Right lobe of liver (tissue), 6 donors: ENCODE measurements at regions not wholly inside any gene's neighbourhood (a gene's known extent, or its start where the extent isn't known, plus 50 kb on each side); places are given as distances from the start of the nearest gene placed in this dataset.

Source experiments
- ATAC-seq, 4 donors: fragments of 200-7000 bp; cut with Tn5 transposase; one replicate each; pipeline ENCODE4 v1.9.1; 2020; ENCODE audit warnings: mild to moderate bottlenecking in 4 of 4, moderate library complexity in 4 of 4
- DNase-seq, 3 donors: peaks; one replicate each; pipeline ENCODE4 v3.0.0-alpha.2; 2020
- H3K27ac ChIP-seq, 3 donors: fragments of 200-600 bp; one replicate each; pipeline ENCODE4 v1.8.0; 2022
- H3K27me3 ChIP-seq, 2 donors: fragments of 200-600 bp; one replicate each; pipeline ENCODE4 v1.8.0; 2022
- H3K36me3 ChIP-seq, 4 donors: fragments of 200-600 bp; sonication (generic) in 1 of 4; one replicate each; pipeline versions ENCODE4 v1.5.1 to v1.8.0; 2017 to 2022; ENCODE audit warnings: control low read depth in 1 of 4
- H3K4me1 ChIP-seq, 4 donors: fragments of 200-600 bp; sonication (generic) in 1 of 4; one replicate each; pipeline versions ENCODE4 v1.5.1 to v1.8.0; 2017 to 2022; ENCODE audit warnings: control low read depth in 1 of 4
- H3K4me3 ChIP-seq, 3 donors: fragments of 200-600 bp; one replicate each; pipeline ENCODE4 v1.8.0; 2022
- H3K9me3 ChIP-seq, 4 donors: fragments of 200-600 bp; sonication (generic) in 1 of 4; one replicate each; pipeline versions ENCODE4 v1.5.1 to v1.8.0; 2017 to 2022; ENCODE audit warnings: control low read depth in 1 of 4
- CTCF ChIP-seq, 4 donors: fragments of 200-600 bp in 3 of 4; fragments of 450-650 bp in 1 of 4; IDR thresholded peaks; one replicate each; pipeline versions ENCODE4 v1.5.1 to v1.8.0; 2016 to 2022; ENCODE audit warnings: antibody characterized with exemption in 4 of 4, mild to moderate bottlenecking in 2 of 4
- POLR2A ChIP-seq: fragments of 450-650 bp; IDR thresholded peaks from one replicate; pipeline ENCODE4 v1.6.1; 2017; ENCODE audit warnings: antibody characterized with exemption, mild to moderate bottlenecking
- WGBS: methylation state at CpG from one replicate; pipeline ENCODE4 v1.1.6; 2018; ENCODE audit warnings: low coverage, low lambda C conversion rate; ENCODE audit not compliant: insufficient coverage; ENCODE audit errors: missing lambda C conversion rate; 5-methylcytosine and 5-hydroxymethylcytosine counted together
- intact Hi-C, 2 donors: fragments of 100-400 bp; cut with DNase I; formaldehyde crosslinking; loops; one replicate each; pipeline versions ENCODE4 v1.11.2 to v1.14.1; 2022
- donor health status: DM: no; HTN: yes; CAD: no.
- donor health status: DM: no; HTN: no; CAD: no.
- donor health status: DM: no; HTN: no; CAD: no.
- donor health status: DM: no; HTN: yes; CAD: no.
- donor health status: DM: no; HTN: yes; CAD: no.

- no peak for ATAC-seq
- no peaks in the 10 kb centered on the region for H3K4me1 ChIP-seq
- intact Hi-C loops, result no loop called here
- H3K4me3 ChIP-seq, result no peak overlapping the region
- DNase-seq, result no peak
- H3K36me3 ChIP-seq, result no peaks in the 10 kb centered on the region
- no peaks in the 10 kb centered on the region for H3K27me3 ChIP-seq
- no peaks in the 10 kb centered on the region for H3K9me3 ChIP-seq
- H3K27ac ChIP-seq, result no peak overlapping the region
- TF ChIP-seq POLR2A (no peak), CTCF (IDR thresholded peaks at IDR 0.05) (no peak)
- WGBS, result 54% methylated on average over 1 of the region's 1 CpG
Measured at GRCh38 chr5:116645627-116646026, 71.0 kb upstream of the SEMA6A start.

GRCh38 chr5:116640236-116640635, 65.6 kb upstream of the SEMA6A start:
- Histone ChIP-seq H3K36me3 (no peaks in the 10 kb centered on the region), H3K9me3 (no peaks in the 10 kb centered on the region), H3K4me1 (no peaks in the 10 kb centered on the region), H3K27ac (no peak overlapping the region), H3K27me3 (no peaks in the 10 kb centered on the region), H3K4me3 (no peak overlapping the region)
- no peak for TF ChIP-seq CTCF (IDR thresholded peaks at IDR 0.05)
- intact Hi-C loops, result no loop called here
- ATAC-seq (no peak), DNase-seq (no peak)

- peak in 1 of 4 donors; percentile 29 for ATAC-seq
- no peak for DNase-seq
- H3K27ac ChIP-seq, result no peak overlapping the region
- intact Hi-C loops, result no loop called here
- no peaks in the 10 kb centered on the region for H3K4me1 ChIP-seq
- H3K9me3 ChIP-seq, result no peaks in the 10 kb centered on the region
- no peak overlapping the region for H3K4me3 ChIP-seq
- 40% methylated on average over 3 of the region's 4 CpGs for WGBS
- TF ChIP-seq CTCF (IDR thresholded peaks at IDR 0.05), result no peak
- no peak for TF ChIP-seq POLR2A
- H3K27me3 ChIP-seq, result no peaks in the 10 kb centered on the region
- no peaks in the 10 kb centered on the region for H3K36me3 ChIP-seq
Measured at GRCh38 chr5:116637149-116637740, 62.6 kb upstream of the SEMA6A start.

GRCh38 chr5:116632890-116633289, 58.3 kb upstream of the SEMA6A start:
- ATAC-seq (no peak), DNase-seq (no peak)
- H3K27ac ChIP-seq, result no peak overlapping the region
- H3K4me3 ChIP-seq, result no peak overlapping the region
- H3K9me3 ChIP-seq, result no peaks in the 10 kb centered on the region
- intact Hi-C loops, result no loop called here
- no peaks in the 10 kb centered on the region for H3K27me3 ChIP-seq
- no peaks in the 10 kb centered on the region for H3K36me3 ChIP-seq
- TF ChIP-seq POLR2A, result no peak
- TF ChIP-seq CTCF (IDR thresholded peaks at IDR 0.05), result no peak
- 67% methylated on average over 4 of the region's 4 CpGs for WGBS
- no peaks in the 10 kb centered on the region for H3K4me1 ChIP-seq

GRCh38 chr5:116631147-116631546, 56.5 kb upstream of the SEMA6A start:
- Histone ChIP-seq H3K36me3 (no peaks in the 10 kb centered on the region), H3K27me3 (no peaks in the 10 kb centered on the region), H3K4me3 (no peak overlapping the region), H3K9me3 (no peaks in the 10 kb centered on the region), H3K27ac (no peak overlapping the region), H3K4me1 (no peaks in the 10 kb centered on the region)
- no peak for DNase-seq
- no peak for ATAC-seq
- intact Hi-C loops, result no loop called here
- WGBS, result 100% methylated on average over 1 of the region's 1 CpG
- TF ChIP-seq POLR2A (no peak), CTCF (IDR thresholded peaks at IDR 0.05) (no peak)
